Natural killer cell (primary cell): ENCODE measurements at regions not wholly inside any gene's neighbourhood (a gene's known extent, or its start where the extent isn't known, plus 50 kb on each side); places are given as distances from the start of the nearest gene placed in this dataset.

Experiments
- ATAC-seq, 3 donors: fragments of 150-1000 bp in 2 of 3; fragments of 200-7000 bp in 1 of 3; cut with Tn5 transposase; 1 replicate in 1 of 3; 2 replicates in 2 of 3; pipeline ENCODE4 v1.10.0; 2021; ENCODE audit warnings: mild to moderate bottlenecking in 2 of 3, moderate library complexity in 2 of 3
- DNase-seq, 2 donors: peaks; one replicate each; pipeline versions ENCODE4 v3.0.0 to v3.0.0-alpha.2; 2013 to 2021; ENCODE audit warnings: mixed read lengths in 1 of 2
- H3K27ac ChIP-seq: one replicate; pipeline ENCODE4 v1.5.1; 2013; ENCODE audit warnings: mild to moderate bottlenecking, low read length
- H3K27me3 ChIP-seq: one replicate; pipeline ENCODE4 v1.6.1; 2013; ENCODE audit warnings: low read length; ENCODE audit not compliant: control insufficient read depth, insufficient read depth
- H3K36me3 ChIP-seq: one replicate; pipeline ENCODE4 v1.6.1; 2013; ENCODE audit warnings: low read length; ENCODE audit not compliant: control insufficient read depth, insufficient read depth
- H3K4me1 ChIP-seq: one replicate; pipeline ENCODE4 v1.6.1; 2013; ENCODE audit warnings: low read length; ENCODE audit not compliant: control insufficient read depth, insufficient read depth
- H3K4me3 ChIP-seq: one replicate; pipeline ENCODE4 v1.5.1; 2013; ENCODE audit warnings: low read length
- H3K9me3 ChIP-seq: one replicate; pipeline ENCODE4 v1.6.1; 2013; ENCODE audit warnings: low read length; ENCODE audit not compliant: control insufficient read depth, insufficient read depth
- H3K27ac Mint-ChIP-seq, 2 donors: one replicate each; pipeline ENCODE4 v1.8.0; 2022; ENCODE audit warnings: mild to moderate bottlenecking in 2 of 2, mixed read lengths in 2 of 2, moderate library complexity in 1 of 2
- H3K27me3 Mint-ChIP-seq, 2 donors: one replicate each; pipeline ENCODE4 v1.8.0; 2022; ENCODE audit warnings: low read depth in 2 of 2, mixed read lengths in 2 of 2
- H3K36me3 Mint-ChIP-seq: one replicate; pipeline ENCODE4 v1.8.0; 2022; ENCODE audit warnings: mixed read lengths
- H3K4me1 Mint-ChIP-seq, 2 donors: one replicate each; pipeline ENCODE4 v1.8.0; 2022; ENCODE audit warnings: mixed read lengths in 2 of 2
- H3K4me3 Mint-ChIP-seq: one replicate; pipeline ENCODE4 v1.8.0; 2022; ENCODE audit warnings: mild to moderate bottlenecking, moderate library complexity, mixed read lengths
- H3K9me3 Mint-ChIP-seq, 2 donors: one replicate each; pipeline ENCODE4 v1.8.0; 2022; ENCODE audit warnings: mixed read lengths in 2 of 2
- CTCF ChIP-seq: fragments of 200-600 bp; IDR thresholded peaks from one replicate; pipeline ENCODE4 v1.8.0; 2022; ENCODE audit warnings: antibody characterized with exemption
- whole genome bisulfite sequencing: methylation state at CpG from one replicate; pipeline ENCODE4 v1.1.7; 2013; ENCODE audit warnings: missing lambda C conversion rate; ENCODE audit not compliant: insufficient coverage; 5-methylcytosine and 5-hydroxymethylcytosine counted together
- intact Hi-C: fragments of 100-400 bp; cut with micrococcal nuclease; formaldehyde crosslinking; loops from one replicate; pipeline ENCODE4 v1.14.2; 2022

DNA sequence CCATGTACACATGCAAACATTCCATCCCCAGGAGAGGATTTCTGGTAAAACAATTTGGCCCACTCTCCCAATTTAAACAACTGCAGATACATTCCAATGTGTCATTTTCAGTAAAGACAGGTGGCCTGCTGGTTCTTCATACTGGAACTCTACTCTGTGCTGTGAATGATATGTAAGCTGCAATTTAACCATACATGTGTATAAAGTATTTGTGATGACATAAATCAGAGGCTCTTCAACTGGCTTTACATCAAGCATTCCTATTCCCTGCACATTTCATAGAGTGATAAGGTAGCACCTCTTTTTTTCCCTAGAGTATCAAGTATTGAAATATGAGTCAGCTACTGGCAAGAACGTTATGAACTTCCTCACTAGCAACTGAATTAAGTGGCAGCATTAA, 649.5 kb upstream of the ADGRL2 start:
- Histone ChIP-seq H3K36me3 (no peaks in the 10 kb centered on the region), H3K27ac (no peak overlapping the region), H3K4me1 (no peaks in the 10 kb centered on the region), H3K9me3 (peaks cover 4% of the 10 kb centered on the region), H3K27me3 (no peaks in the 10 kb centered on the region), H3K4me3 (no peak overlapping the region)
- Mint-ChIP-seq H3K4me1 (no peaks in the 10 kb centered on the region), H3K4me3 (no peak overlapping the region), H3K27me3 (no peaks in the 10 kb centered on the region), H3K9me3 (peaks cover 11 to 23% of the 10 kb centered on the region in 2 donors), H3K27ac (no peak overlapping the region), H3K36me3 (peaks cover 15% of the 10 kb centered on the region)
- 17% methylated on average over 1 of the region's 1 CpG for WGBS
- no peak for TF ChIP-seq CTCF
- ATAC-seq (no peak), DNase-seq (no peak)
- intact Hi-C loops, result no loop called here

DNA sequence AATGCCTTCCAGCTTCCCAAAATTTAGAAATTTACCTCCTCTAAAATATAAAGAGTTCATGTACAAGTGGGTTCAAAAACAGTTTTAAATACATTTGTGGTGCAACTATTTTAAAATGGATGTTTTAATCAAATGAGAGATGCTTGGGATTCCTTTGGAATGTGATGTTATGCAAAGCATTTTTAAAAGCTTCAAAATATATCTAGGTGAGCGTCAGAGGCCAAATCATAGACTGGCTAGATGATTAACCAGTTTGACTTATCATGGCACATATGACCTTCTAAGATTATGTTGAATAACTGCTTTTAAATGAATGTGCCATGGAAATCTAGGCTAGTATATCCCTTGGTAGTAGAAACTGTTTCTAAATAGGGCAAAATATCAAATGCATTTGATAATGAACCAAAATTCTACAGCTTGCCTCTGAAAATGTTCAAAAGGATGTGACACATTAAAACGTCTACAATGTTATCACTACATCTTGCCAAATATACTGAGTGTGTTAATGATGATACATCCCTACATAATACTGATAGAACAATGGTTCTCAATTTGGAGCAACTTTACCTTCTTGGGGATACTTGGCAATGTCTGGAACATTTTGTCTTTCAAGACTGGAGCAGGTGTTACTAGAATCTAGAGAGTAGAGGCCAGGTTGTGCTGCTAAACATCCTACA, 650.9 kb upstream of the ADGRL2 start:
- no peak for DNase-seq
- ATAC-seq, result no peak
- TF ChIP-seq CTCF, result no peak
- peaks cover 4% of the 10 kb centered on the region for H3K9me3 ChIP-seq
- WGBS, result 87% methylated on average over 2 of the region's 2 CpGs
- H3K4me3 ChIP-seq, result no peak overlapping the region
- no peak overlapping the region for H3K27ac ChIP-seq
- H3K27ac Mint-ChIP-seq, result no peak overlapping the region
- no peaks in the 10 kb centered on the region for H3K4me1 ChIP-seq
- H3K27me3 Mint-ChIP-seq, result no peaks in the 10 kb centered on the region
- H3K36me3 ChIP-seq, result no peaks in the 10 kb centered on the region
- peaks cover 15% of the 10 kb centered on the region for H3K36me3 Mint-ChIP-seq
- H3K27me3 ChIP-seq, result no peaks in the 10 kb centered on the region
- intact Hi-C loops, result no loop called here
- peaks cover 11 to 24% of the 10 kb centered on the region in 2 donors for H3K9me3 Mint-ChIP-seq
- no peaks in the 10 kb centered on the region for H3K4me1 Mint-ChIP-seq
- no peak overlapping the region for H3K4me3 Mint-ChIP-seq

- Mint-ChIP-seq H3K27me3 (no peaks in the 10 kb centered on the region), H3K36me3 (peaks cover 17% of the 10 kb centered on the region), H3K4me3 (no peak overlapping the region), H3K4me1 (no peaks in the 10 kb centered on the region), H3K9me3 (peaks cover 11 to 16% of the 10 kb centered on the region in 2 donors), H3K27ac (no peak overlapping the region)
- Histone ChIP-seq H3K36me3 (no peaks in the 10 kb centered on the region), H3K27me3 (no peaks in the 10 kb centered on the region), H3K27ac (no peak overlapping the region), H3K4me3 (no peak overlapping the region), H3K9me3 (no peaks in the 10 kb centered on the region), H3K4me1 (no peaks in the 10 kb centered on the region)
- ATAC-seq, result no peak
- DNase-seq, result no peak
- intact Hi-C loops, result no loop called here
- 81% methylated on average over 4 of the region's 4 CpGs for WGBS
- TF ChIP-seq CTCF, result no peak
Observed at GRCh38 chr1:81144240-81144825, 656.4 kb upstream of the ADGRL2 start.
